Right renal cortex interstitium (tissue), 3 donors: ENCODE measurements at regions not wholly inside any gene's neighbourhood (a gene's known extent, or its start where the extent isn't known, plus 50 kb on each side); places are given as distances from the start of the nearest gene placed in this dataset.
"Not testable (repeated sequence)": the region's sequence is repeated elsewhere in the genome, so short reads cannot be mapped to it uniquely, and the experiment has no call there.

Source experiments
- DNase-seq, 3 donors: peaks; one replicate each; pipeline ENCODE4 v3.0.0-alpha.2; 2013; ENCODE audit warnings: low read depth in 3 of 3, low spot score in 2 of 3

- DNase-seq: no peak
Observed at GRCh38 chr18:22285361-22286140, 116.2 kb downstream of the GATA6 start.

GRCh38 chr18:22284581-22285360 lies 115.4 kb downstream of the GATA6 start:
- DNase-seq: no peak

- not testable (repeated sequence) for DNase-seq
Observed at GRCh38 chr18:22283855-22284254, 114.5 kb downstream of the GATA6 start.

- no peak for DNase-seq
Observed at GRCh38 chr18:22283397-22283796, 114.0 kb downstream of the GATA6 start.

- DNase-seq: no peak
Observed at GRCh38 chr18:22283116-22283395, 113.7 kb downstream of the GATA6 start.

- DNase-seq: peak in 2 of 3 donors; percentile 16 to 20
Observed at GRCh38 chr18:22282311-22283115, 113.1 kb downstream of the GATA6 start.

GRCh38 chr18:22280453-22280750 lies 111.0 kb downstream of the GATA6 start:
- DNase-seq: no peak

- DNase-seq: no peak
Observed at GRCh38 chr18:22279741-22280452, 110.5 kb downstream of the GATA6 start.

- DNase-seq: no peak
Observed at GRCh38 chr18:22278798-22279197, 109.4 kb downstream of the GATA6 start.

GRCh38 chr18:22277758-22278157 lies 108.4 kb downstream of the GATA6 start:
- DNase-seq: no peak

GRCh38 chr18:22276334-22276713 lies 106.9 kb downstream of the GATA6 start:
- no peak for DNase-seq

GRCh38 chr18:22275706-22276333 lies 106.4 kb downstream of the GATA6 start:
- no peak for DNase-seq

GRCh38 chr18:22273101-22274039 lies 104.0 kb downstream of the GATA6 start:
- DNase-seq: no peak

GRCh38 chr18:22272242-22272641 lies 102.9 kb downstream of the GATA6 start:
- no peak for DNase-seq

- DNase-seq: no peak
Observed at GRCh38 chr18:22271030-22271429, 101.6 kb downstream of the GATA6 start.

GRCh38 chr18:22268641-22269128 lies 99.3 kb downstream of the GATA6 start:
- no peak for DNase-seq

GRCh38 chr18:22267697-22268096 lies 98.3 kb downstream of the GATA6 start:
- no peak for DNase-seq

- no peak for DNase-seq
Observed at GRCh38 chr18:22267225-22267624, 97.8 kb downstream of the GATA6 start.

GRCh38 chr18:22265838-22266237 lies 96.4 kb downstream of the GATA6 start:
- DNase-seq: no peak
